ENCODE measurements at regions not wholly inside any gene's neighbourhood (a gene's known extent, or its start where the extent isn't known, plus 50 kb on each side); places are given as distances from the start of the nearest gene placed in this dataset.

DNA sequence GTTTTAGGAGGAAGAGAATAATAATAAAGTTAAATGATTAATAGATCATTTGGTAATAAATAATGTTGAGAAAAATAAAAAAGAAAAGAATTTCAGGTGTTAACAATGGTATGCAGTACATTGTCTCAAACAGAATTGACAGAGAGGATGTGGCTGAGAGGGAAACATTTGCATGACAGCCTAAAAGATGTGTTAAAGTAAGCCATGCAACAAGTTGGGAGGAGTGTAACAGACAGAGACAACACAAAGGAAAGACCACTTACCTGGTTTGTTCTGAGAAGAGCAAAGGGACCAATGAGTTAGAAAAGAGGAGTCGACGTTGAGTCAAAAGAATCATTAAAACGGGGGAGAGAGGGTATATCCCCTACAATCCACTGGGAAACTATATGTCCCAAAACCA lies 814.0 kb downstream of the KCNT2 start:
- no peak for TF ChIP-seq GATA2 (IDR thresholded peaks at IDR 0.05; ENCODE audit: low read depth, low read length)
- TF ChIP-seq GATA3 (IDR thresholded peaks at IDR 0.05; ENCODE audit: low read depth, low read length), result no peak

DNA sequence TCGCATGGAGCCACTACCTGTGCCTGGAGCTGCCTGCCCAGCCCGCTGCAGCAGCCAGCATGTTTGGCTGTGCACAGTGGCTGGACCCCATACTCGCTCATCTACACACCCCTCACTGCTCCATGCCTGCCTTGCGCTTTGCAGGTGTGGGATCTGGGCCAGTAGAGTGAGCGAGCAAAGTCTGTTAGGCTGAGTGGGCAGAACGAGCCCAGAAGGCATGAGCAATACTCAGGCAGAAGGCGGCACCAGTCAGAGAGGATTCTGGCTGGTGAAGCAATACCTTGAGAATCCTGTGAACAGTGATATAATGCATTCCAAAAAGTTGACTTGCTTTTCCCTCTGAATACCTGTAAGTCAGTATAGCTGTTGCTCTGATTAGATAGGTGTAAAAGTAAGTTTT lies 816.4 kb downstream of the KCNT2 start:
- no peak for TF ChIP-seq GATA3 (IDR thresholded peaks at IDR 0.05; ENCODE audit: low read depth, low read length)
- TF ChIP-seq GATA2 (IDR thresholded peaks at IDR 0.05; ENCODE audit: low read depth, low read length), result no peak

DNA sequence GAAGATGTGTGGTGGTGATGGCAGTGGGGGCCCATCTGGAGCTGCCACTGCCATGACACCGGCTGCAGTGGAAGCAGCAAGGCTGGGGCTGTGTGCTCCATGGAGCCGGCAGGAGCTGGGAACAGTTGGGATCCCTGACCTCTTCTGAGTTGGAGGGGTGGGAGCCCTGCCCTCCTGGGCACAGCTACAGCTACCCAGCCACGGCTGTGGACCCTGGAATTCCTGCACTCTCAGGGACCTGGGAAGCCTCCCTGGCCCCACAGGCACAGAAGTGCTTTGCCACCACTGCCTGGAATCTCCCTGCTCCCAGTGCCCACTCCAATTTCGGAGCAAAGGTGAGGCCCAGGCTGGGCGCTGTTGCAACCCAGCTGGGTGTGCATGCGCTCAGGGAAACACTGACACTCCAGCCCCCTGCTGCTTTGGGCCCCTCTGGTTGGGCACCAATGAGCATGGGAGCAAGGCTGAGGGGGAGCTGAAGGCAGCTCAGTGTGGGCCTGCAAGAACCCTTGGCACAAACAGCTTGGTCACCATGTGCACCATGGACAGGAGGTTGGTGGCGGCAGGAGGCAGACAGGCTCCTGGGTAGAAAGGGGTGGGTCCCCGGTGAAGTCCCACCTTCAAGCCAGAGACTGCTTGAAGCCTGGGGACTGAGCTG lies 817.6 kb downstream of the KCNT2 start:
- no peak for TF ChIP-seq GATA2 (IDR thresholded peaks at IDR 0.05; ENCODE audit: low read depth, low read length)
- no peak for TF ChIP-seq GATA3 (IDR thresholded peaks at IDR 0.05; ENCODE audit: low read depth, low read length)

- TF ChIP-seq GATA3 (IDR thresholded peaks at IDR 0.05; ENCODE audit: low read depth, low read length), result no peak
- no peak for TF ChIP-seq GATA2 (IDR thresholded peaks at IDR 0.05; ENCODE audit: low read depth, low read length)
These were observed 818.9 kb downstream of the KCNT2 start for GRCh38 chr1:195789321-195789720.

GRCh38 chr1:195788721-195789120 lies 819.5 kb downstream of the KCNT2 start:
- TF ChIP-seq GATA2 (IDR thresholded peaks at IDR 0.05; ENCODE audit: low read depth, low read length), result no peak
- no peak for TF ChIP-seq GATA3 (IDR thresholded peaks at IDR 0.05; ENCODE audit: low read depth, low read length)

- TF ChIP-seq GATA3 (IDR thresholded peaks at IDR 0.05; ENCODE audit: low read depth, low read length), result no peak
- TF ChIP-seq GATA2 (IDR thresholded peaks at IDR 0.05; ENCODE audit: low read depth, low read length), result no peak
These were observed 822.4 kb downstream of the KCNT2 start for GRCh38 chr1:195785830-195786229.

DNA sequence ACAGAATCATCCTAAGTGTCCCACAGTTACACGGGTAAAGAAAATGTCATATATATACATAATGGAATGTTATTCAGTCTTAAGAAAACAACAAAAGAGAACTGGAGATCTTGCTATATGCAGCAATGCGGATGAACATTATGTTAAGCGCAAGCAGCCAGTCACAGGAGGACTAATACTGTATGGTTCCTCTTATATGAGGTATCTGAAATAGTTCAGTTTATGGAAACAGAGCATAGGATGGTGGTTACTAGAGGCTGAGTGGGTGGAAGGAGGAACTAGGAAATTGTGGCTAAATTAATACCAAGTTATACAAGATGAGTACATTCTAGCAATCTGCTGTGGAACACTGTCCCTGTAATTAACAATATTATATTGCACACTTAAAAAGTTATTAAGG lies 834.3 kb downstream of the KCNT2 start:
- no peak for TF ChIP-seq GATA2 (IDR thresholded peaks at IDR 0.05; ENCODE audit: low read depth, low read length)

GRCh38 chr1:195769461-195769860 lies 838.8 kb downstream of the KCNT2 start:
- TF ChIP-seq GATA2 (IDR thresholded peaks at IDR 0.05; ENCODE audit: low read depth, low read length) (no peak), GATA3 (IDR thresholded peaks at IDR 0.05; ENCODE audit: low read depth, low read length) (no peak)

GRCh38 chr1:195768936-195769335 lies 839.3 kb downstream of the KCNT2 start:
- TF ChIP-seq GATA2 (IDR thresholded peaks at IDR 0.05; ENCODE audit: low read depth, low read length) (no peak), GATA3 (IDR thresholded peaks at IDR 0.05; ENCODE audit: low read depth, low read length) (no peak)

DNA sequence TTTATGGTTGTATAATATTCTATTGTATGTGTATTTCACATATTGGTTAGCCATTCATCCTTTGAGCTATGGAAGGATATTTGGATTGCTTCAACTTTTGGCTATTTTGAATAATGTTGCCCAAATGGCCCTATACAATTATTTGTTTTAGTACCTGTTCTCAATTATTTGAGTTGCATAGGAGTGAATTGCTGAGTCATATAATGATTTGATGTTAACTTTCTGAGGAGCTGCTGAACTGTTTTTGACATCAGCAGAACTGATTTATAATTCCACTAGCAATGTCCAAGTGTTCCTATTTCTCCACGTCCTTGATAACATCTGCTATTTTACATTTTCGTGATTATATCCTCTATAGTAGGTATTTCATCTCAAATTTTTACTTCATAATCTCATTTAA lies 839.9 kb downstream of the KCNT2 start:
- no peak for TF ChIP-seq GATA3 (IDR thresholded peaks at IDR 0.05; ENCODE audit: low read depth, low read length)
- TF ChIP-seq GATA2 (IDR thresholded peaks at IDR 0.05; ENCODE audit: low read depth, low read length), result no peak

DNA sequence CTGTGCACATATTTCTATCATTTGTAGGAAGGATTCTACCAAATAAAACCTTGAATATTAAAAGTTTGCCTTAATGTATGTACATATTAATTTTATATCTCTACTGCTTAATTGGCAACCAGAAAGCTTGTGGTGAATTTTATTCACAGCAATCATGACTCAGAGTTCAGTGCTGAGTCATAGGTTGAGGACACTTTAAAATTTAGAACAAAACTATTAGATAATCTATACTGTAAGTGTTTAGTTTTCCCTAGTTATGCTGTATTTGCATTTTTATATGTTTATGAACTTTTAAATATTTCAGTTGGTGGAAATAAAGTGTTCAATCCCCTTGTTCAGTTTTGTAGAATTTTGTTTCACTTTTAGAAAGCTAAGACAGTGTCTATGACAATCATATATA lies 841.5 kb downstream of the KCNT2 start:
- TF ChIP-seq GATA2 (IDR thresholded peaks at IDR 0.05; ENCODE audit: low read depth, low read length) (no peak), GATA3 (IDR thresholded peaks at IDR 0.05; ENCODE audit: low read depth, low read length) (no peak)

GRCh38 chr1:195765099-195765498 lies 843.1 kb downstream of the KCNT2 start:
- no peak for TF ChIP-seq GATA2 (IDR thresholded peaks at IDR 0.05; ENCODE audit: low read depth, low read length)
- no peak for TF ChIP-seq GATA3 (IDR thresholded peaks at IDR 0.05; ENCODE audit: low read depth, low read length)

DNA sequence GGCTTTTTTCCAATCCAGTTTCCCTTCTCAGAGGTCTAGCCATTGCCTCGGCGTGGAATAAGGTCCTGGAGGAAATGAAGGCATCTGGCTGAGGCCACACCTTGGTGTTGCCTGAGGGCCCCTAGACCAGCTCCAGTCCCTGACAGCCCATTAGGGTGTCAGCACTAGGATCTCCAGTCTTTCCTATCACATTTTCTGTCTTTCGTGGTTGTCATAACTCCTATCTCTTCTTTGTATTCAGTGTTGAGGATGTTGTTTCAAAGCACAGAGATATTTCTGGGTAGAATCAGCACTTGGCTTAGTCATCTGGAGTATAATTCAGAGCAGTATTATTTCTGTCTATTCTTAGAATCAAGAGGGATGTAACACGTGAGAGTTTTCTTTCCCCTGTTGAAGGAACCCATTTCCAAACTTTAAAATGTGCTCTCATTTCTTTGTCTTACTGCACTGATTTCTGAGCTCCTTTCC lies 844.3 kb downstream of the KCNT2 start:
- no peak for TF ChIP-seq GATA3 (IDR thresholded peaks at IDR 0.05; ENCODE audit: low read depth, low read length)

- TF ChIP-seq GATA2 (IDR thresholded peaks at IDR 0.05; ENCODE audit: low read depth, low read length) (no peak), GATA3 (IDR thresholded peaks at IDR 0.05; ENCODE audit: low read depth, low read length) (no peak)
These were observed 844.9 kb downstream of the KCNT2 start for GRCh38 chr1:195763146-195763906.

GRCh38 chr1:195761104-195761503 lies 847.1 kb downstream of the KCNT2 start:
- no peak for TF ChIP-seq GATA2 (IDR thresholded peaks at IDR 0.05; ENCODE audit: low read depth, low read length)
